GM23338 (cell line): ENCODE measurements at regions not wholly inside any gene's neighbourhood (a gene's known extent, or its start where the extent isn't known, plus 50 kb on each side); places are given as distances from the start of the nearest gene placed in this dataset.

Experiments used
- ATAC-seq: fragments of 200-7000 bp; cut with Tn5 transposase; 3 replicates; pipeline ENCODE4 v1.9.1; 2020
- DNase-seq: peaks from one replicate; pipeline ENCODE4 v3.0.0-alpha.2; 2015; ENCODE audit warnings: low spot score
- H2AFZ ChIP-seq: fragments of 200-600 bp; sonication (generic); 2 replicates; pipeline ENCODE4 v1.8.0; 2016; ENCODE audit warnings: antibody characterized with exemption, mild to moderate bottlenecking, moderate library complexity
- H3F3A ChIP-seq: fragments of 200-600 bp; sonication (generic); replicated peaks from 2 replicates; pipeline ENCODE4 v1.8.0; 2017; ENCODE audit warnings: antibody characterized with exemption, mixed run types, low read depth
- H3K27ac ChIP-seq: fragments of 200-600 bp; sonication (generic); 2 replicates; pipeline ENCODE4 v1.6.1; 2016; ENCODE audit warnings: low read depth
- H3K27me3 ChIP-seq: fragments of 200-600 bp; sonication (generic); 2 replicates; pipeline ENCODE4 v1.8.0; 2016; ENCODE audit warnings: mild to moderate bottlenecking, mixed run types, moderate library complexity; ENCODE audit not compliant: insufficient read depth
- H3K36me3 ChIP-seq: fragments of 200-600 bp; sonication (generic); 2 replicates; pipeline ENCODE4 v1.8.0; 2016; ENCODE audit warnings: mild to moderate bottlenecking; ENCODE audit not compliant: insufficient read depth
- H3K4me1 ChIP-seq: fragments of 200-600 bp; sonication (generic); 2 replicates; pipeline ENCODE4 v1.8.0; 2016; ENCODE audit warnings: mild to moderate bottlenecking, moderate library complexity; ENCODE audit not compliant: insufficient read depth
- H3K4me2 ChIP-seq: fragments of 200-600 bp; sonication (generic); 2 replicates; pipeline ENCODE4 v1.7.1; 2017; ENCODE audit warnings: mixed run types
- H3K4me3 ChIP-seq: fragments of 200-600 bp; sonication (generic); 2 replicates; pipeline ENCODE4 v1.6.1; 2016; ENCODE audit warnings: mixed run types
- H3K79me2 ChIP-seq: fragments of 200-600 bp; sonication (generic); replicated peaks from 2 replicates; pipeline ENCODE4 v1.8.0; 2017; ENCODE audit warnings: mild to moderate bottlenecking; ENCODE audit not compliant: insufficient read depth
- H3K9me2 ChIP-seq: fragments of 200-600 bp; sonication (generic); 2 replicates; pipeline ENCODE4 v1.8.0; 2017; ENCODE audit not compliant: insufficient read depth
- H4K20me1 ChIP-seq: fragments of 200-600 bp; sonication (generic); replicated peaks from 2 replicates; pipeline ENCODE4 v1.8.0; 2017; ENCODE audit warnings: mild to moderate bottlenecking; ENCODE audit not compliant: insufficient read depth
- H3K27ac Mint-ChIP-seq: 2 replicates; pipeline ENCODE4 v1.8.0; 2020; ENCODE audit warnings: inconsistent platforms, mild to moderate bottlenecking, moderate library complexity, mixed read lengths
- H3K27me3 Mint-ChIP-seq: 3 replicates; pipeline ENCODE4 v1.8.0; 2022; ENCODE audit warnings: low read depth, mild to moderate bottlenecking, moderate library complexity, mixed read lengths, inconsistent platforms; ENCODE audit not compliant: insufficient read depth, poor library complexity
- H3K36me3 Mint-ChIP-seq: 3 replicates; pipeline ENCODE4 v1.8.0; 2021; ENCODE audit warnings: low read depth, mild to moderate bottlenecking, inconsistent platforms, moderate library complexity, mixed read lengths
- H3K4me1 Mint-ChIP-seq: 3 replicates; pipeline ENCODE4 v1.8.0; 2020; ENCODE audit warnings: mild to moderate bottlenecking, inconsistent platforms, mixed read lengths
- H3K4me3 Mint-ChIP-seq: 3 replicates; pipeline ENCODE4 v1.8.0; 2021; ENCODE audit warnings: moderate library complexity, mild to moderate bottlenecking, inconsistent platforms, mixed read lengths
- H3K9me3 Mint-ChIP-seq: 3 replicates; pipeline ENCODE4 v1.8.0; 2020; ENCODE audit warnings: moderate library complexity, mild to moderate bottlenecking, inconsistent platforms, mixed read lengths
- CREB1 ChIP-seq: fragments of 250-450 bp; sonication (Bioruptor Pico); IDR thresholded peaks from 2 replicates; pipeline ENCODE4 v1.5.0; 2020; ENCODE audit warnings: low read depth, mild to moderate bottlenecking, moderate library complexity
- CTCF ChIP-seq, 2 experiments: fragments of 200-600 bp in 1 of 2; sonication (generic) in 1 of 2; conservative IDR thresholded peaks; 2 replicates each; pipeline versions ENCODE4 v1.5.1 to v1.6.1; 2016 to 2017; ENCODE audit warnings: antibody characterized with exemption in 2 of 2, low read depth in 2 of 2, mild to moderate bottlenecking in 2 of 2, moderate library complexity in 1 of 2
- JUNB ChIP-seq: IDR thresholded peaks from one replicate; pipeline ENCODE4 v1.6.1; 2016; ENCODE audit warnings: antibody characterized with exemption; ENCODE audit not compliant: unreplicated experiment
- NANOG ChIP-seq: IDR thresholded peaks from 2 replicates; pipeline ENCODE4 v1.6.1; 2016; ENCODE audit warnings: antibody characterized with exemption, borderline replicate concordance
- POLR2AphosphoS5 ChIP-seq: IDR thresholded peaks from 2 replicates; pipeline ENCODE4 v1.6.1; 2016; ENCODE audit warnings: antibody characterized with exemption, low read depth
- STAT1 ChIP-seq: IDR thresholded peaks from one replicate; pipeline ENCODE4 v1.6.1; 2016; ENCODE audit warnings: antibody characterized with exemption; ENCODE audit not compliant: unreplicated experiment
- ZNF462 ChIP-seq: fragments of 250-450 bp; sonication (Bioruptor Pico); IDR thresholded peaks from 2 replicates; pipeline ENCODE4 v1.5.0; 2020; ENCODE audit warnings: mild to moderate bottlenecking, moderate library complexity

DNA sequence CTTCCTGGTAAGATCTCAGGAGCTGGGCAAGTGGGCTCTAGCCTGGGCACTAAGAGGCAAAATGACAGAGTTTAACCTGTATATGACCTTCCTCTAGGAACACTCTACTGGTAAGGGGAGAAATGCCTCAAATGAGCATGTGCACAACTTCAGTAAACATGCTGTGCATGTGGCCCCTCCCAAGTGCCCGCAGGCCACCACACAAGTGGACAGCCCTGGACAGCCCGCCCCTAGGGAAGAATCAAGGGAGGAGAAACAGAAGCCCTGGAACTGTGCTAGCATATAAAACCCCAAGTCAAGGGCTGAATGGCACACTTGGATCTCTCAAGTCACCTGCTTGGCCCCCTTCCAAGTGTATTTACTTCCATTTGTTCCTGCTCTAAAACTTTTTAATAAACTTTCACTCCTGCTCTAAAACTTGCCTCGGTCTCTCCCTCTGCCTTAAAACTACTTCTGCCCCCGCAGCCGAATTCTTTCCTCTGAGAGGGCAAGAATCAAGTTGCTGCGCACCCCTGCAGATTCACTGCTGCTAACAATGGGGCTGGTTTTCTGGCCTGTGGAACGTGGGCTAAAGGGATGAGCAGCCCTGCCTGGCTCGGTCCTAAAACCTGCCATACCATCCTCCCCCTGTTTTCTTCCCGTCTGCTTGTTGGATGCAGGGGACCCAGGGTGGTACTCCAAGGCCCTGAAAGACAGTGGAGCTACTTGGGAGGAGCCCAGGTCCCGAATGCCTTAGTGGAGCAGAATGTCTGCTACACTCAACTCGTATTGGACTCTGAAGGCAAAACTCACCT is 93.5 kb downstream of the IER5 start (continued):
- TF ChIP-seq ZNF462 (CRISPR knock-in tag) (no peak), CTCF (conservative IDR thresholded peaks at IDR 0.05; ENCODE audit: low read depth in 2 of 2) (no peak), CREB1 (CRISPR knock-in tag) (no peak)

- Mint-ChIP-seq H3K27ac (no peak overlapping the region), H3K27me3 (peaks cover 10% of the 10 kb centered on the region)
- TF ChIP-seq POLR2AphosphoS5 (no peak), STAT1 (no peak), CTCF (conservative IDR thresholded peaks at IDR 0.05; ENCODE audit: low read depth in 2 of 2) (no peak), NANOG (no peak), CREB1 (CRISPR knock-in tag) (no peak), JUNB (no peak)
Measured at GRCh38 chr1:181184621-181185020, 96.1 kb downstream of the IER5 start.

More at GRCh38 chr1:181184621-181185020, 96.1 kb downstream of the IER5 start:
- Mint-ChIP-seq H3K36me3 (no peaks in the 10 kb centered on the region), H3K4me1 (peaks cover 29% of the 10 kb centered on the region), H3K9me3 (no peaks in the 10 kb centered on the region; the same call in 2 of the 3 replicates), H3K4me3 (no peak overlapping the region)
- no peak for DNase-seq
- H2AFZ ChIP-seq: no peak overlapping the region
- no peak overlapping the region for H3K4me3 ChIP-seq
- no peaks in the 10 kb centered on the region for H3K79me2 ChIP-seq
- H3K27ac ChIP-seq: no peak overlapping the region
- no peaks in the 10 kb centered on the region for H4K20me1 ChIP-seq
- H3K9me2 ChIP-seq: no peaks in the 10 kb centered on the region
- no peaks in the 10 kb centered on the region for H3K36me3 ChIP-seq
- no peaks in the 10 kb centered on the region for H3F3A ChIP-seq
- peaks cover 21% of the 10 kb centered on the region for H3K4me1 ChIP-seq
- H3K27me3 ChIP-seq: no peaks in the 10 kb centered on the region
- ATAC-seq: no peak
- H3K4me2 ChIP-seq: no peak overlapping the region
